H9 (cell line): ENCODE measurements at regions not wholly inside any gene's neighbourhood (a gene's known extent, or its start where the extent isn't known, plus 50 kb on each side); places are given as distances from the start of the nearest gene placed in this dataset.

Source experiments
- DNase-seq: peaks from one replicate; pipeline ENCODE4 v3.0.0-alpha.2; 2017
- H2AFZ ChIP-seq: one replicate; pipeline ENCODE4 v1.6.1; 2013; ENCODE audit warnings: mild to moderate bottlenecking, low read length, control low read depth, moderate library complexity
- H2AK5ac ChIP-seq: 2 replicates; pipeline ENCODE4 v1.6.1; 2013; ENCODE audit warnings: low read length, control low read depth, mixed read lengths; ENCODE audit not compliant: insufficient read length
- H2BK120ac ChIP-seq: one replicate; pipeline ENCODE4 v1.6.1; 2013; ENCODE audit warnings: low read depth, mild to moderate bottlenecking, low read length, control low read depth, inconsistent platforms; ENCODE audit not compliant: poor library complexity, severe bottlenecking
- H2BK12ac ChIP-seq: 2 replicates; pipeline ENCODE4 v1.6.1; 2013; ENCODE audit warnings: low read length, control low read depth, mixed read lengths, low read depth; ENCODE audit not compliant: insufficient read length
- H2BK15ac ChIP-seq: 2 replicates; pipeline ENCODE4 v1.6.1; 2013; ENCODE audit warnings: low read depth, low read length, control low read depth
- H2BK20ac ChIP-seq: one replicate; pipeline ENCODE4 v1.6.1; 2013; ENCODE audit warnings: low read depth, mild to moderate bottlenecking, low read length, control low read depth, inconsistent platforms; ENCODE audit not compliant: poor library complexity, severe bottlenecking
- H2BK5ac ChIP-seq: 2 replicates; pipeline ENCODE4 v1.6.1; 2013; ENCODE audit warnings: low read length, control low read depth, mixed read lengths; ENCODE audit not compliant: insufficient read length
- H3K14ac ChIP-seq: 2 replicates; pipeline ENCODE4 v1.6.1; 2013; ENCODE audit warnings: low read length, control low read depth; ENCODE audit not compliant: insufficient read depth
- H3K18ac ChIP-seq: 2 replicates; pipeline ENCODE4 v1.6.1; 2013; ENCODE audit warnings: low read depth, mild to moderate bottlenecking, mixed read lengths, low read length, control low read depth; ENCODE audit not compliant: insufficient read length
- H3K23ac ChIP-seq: 2 replicates; pipeline ENCODE4 v1.6.1; 2013; ENCODE audit warnings: low read length, control low read depth, mixed read lengths, low read depth; ENCODE audit not compliant: insufficient read length
- H3K23me2 ChIP-seq: 2 replicates; pipeline ENCODE4 v1.6.1; 2013; ENCODE audit warnings: low read depth, mild to moderate bottlenecking, mixed read lengths, low read length, control low read depth; ENCODE audit not compliant: insufficient read length, poor library complexity, severe bottlenecking
- H3K27ac ChIP-seq: 2 replicates; pipeline ENCODE4 v1.5.1; 2013; ENCODE audit warnings: low read length, control low read depth, mixed read lengths, low read depth; ENCODE audit not compliant: insufficient read length
- H3K27me3 ChIP-seq: 2 replicates; pipeline ENCODE4 v1.6.1; 2013; ENCODE audit warnings: low read length, control low read depth, inconsistent platforms; ENCODE audit not compliant: insufficient read depth
- H3K4ac ChIP-seq: 2 replicates; pipeline ENCODE4 v1.6.1; 2013; ENCODE audit warnings: low read depth, mild to moderate bottlenecking, control low read depth, inconsistent platforms, low read length, moderate library complexity
- H3K4me1 ChIP-seq: 2 replicates; pipeline ENCODE4 v1.6.1; 2013; ENCODE audit warnings: low read length, control low read depth, inconsistent platforms; ENCODE audit not compliant: insufficient read depth
- H3K4me2 ChIP-seq: 2 replicates; pipeline ENCODE4 v1.6.1; 2013; ENCODE audit warnings: low read length, control low read depth, mixed read lengths; ENCODE audit not compliant: insufficient read length, insufficient read depth
- H3K56ac ChIP-seq: 2 replicates; pipeline ENCODE4 v1.6.1; 2013; ENCODE audit warnings: low read depth, mild to moderate bottlenecking, mixed read lengths, low read length, control low read depth; ENCODE audit not compliant: insufficient read length
- H3K79me1 ChIP-seq: 2 replicates; pipeline ENCODE4 v1.6.1; 2013; ENCODE audit warnings: low read depth, mild to moderate bottlenecking, moderate library complexity, low read length, control low read depth, inconsistent platforms; ENCODE audit not compliant: insufficient read depth, poor library complexity, severe bottlenecking
- H3K79me2 ChIP-seq: 2 replicates; pipeline ENCODE4 v1.6.1; 2013; ENCODE audit warnings: low read length, control low read depth, inconsistent platforms; ENCODE audit not compliant: insufficient read depth
- H3K9ac ChIP-seq: 2 replicates; pipeline ENCODE4 v1.6.1; 2013; ENCODE audit warnings: low read length, control low read depth, mixed read lengths; ENCODE audit not compliant: insufficient read length; ENCODE audit errors: extremely low read depth
- H3K9me3 ChIP-seq: one replicate; pipeline ENCODE4 v1.6.1; 2013; ENCODE audit warnings: low read depth, low read length, inconsistent platforms; ENCODE audit not compliant: control insufficient read depth
- H3T11ph ChIP-seq: one replicate; pipeline ENCODE4 v1.6.1; 2013; ENCODE audit warnings: mild to moderate bottlenecking, low read length, control low read depth, inconsistent platforms
- H4K20me1 ChIP-seq: one replicate; pipeline ENCODE4 v1.6.1; 2013; ENCODE audit not compliant: control insufficient read depth, insufficient read length, insufficient read depth
- H4K5ac ChIP-seq: 2 replicates; pipeline ENCODE4 v1.6.1; 2013; ENCODE audit warnings: low read depth, mild to moderate bottlenecking, mixed read lengths, low read length, control low read depth; ENCODE audit not compliant: insufficient read length
- H4K8ac ChIP-seq: replicated peaks from 2 replicates; pipeline ENCODE4 v1.6.1; 2013; ENCODE audit warnings: low read length, control low read depth, mixed read lengths, low read depth; ENCODE audit not compliant: insufficient read length
- H4K91ac ChIP-seq: 2 replicates; pipeline ENCODE4 v1.6.1; 2013; ENCODE audit warnings: low read depth, mild to moderate bottlenecking, moderate library complexity, mixed read lengths, low read length, control low read depth; ENCODE audit not compliant: insufficient read length
- H3K27ac Mint-ChIP-seq, 3 experiments: 2 replicates in 2 of 3; 3 replicates in 1 of 3; pipeline ENCODE4 v1.8.0; 2020 to 2021; ENCODE audit warnings: mixed read lengths in 3 of 3, mild to moderate bottlenecking in 1 of 3, moderate library complexity in 1 of 3
- H3K27me3 Mint-ChIP-seq: 2 replicates; pipeline ENCODE4 v1.8.0; 2021; ENCODE audit warnings: low read depth, mild to moderate bottlenecking, moderate library complexity, mixed read lengths
- H3K36me3 Mint-ChIP-seq, 3 experiments: 2 replicates in 2 of 3; 3 replicates in 1 of 3; pipeline ENCODE4 v1.8.0; 2020 to 2021; ENCODE audit warnings: low read depth in 3 of 3, mixed read lengths in 3 of 3; ENCODE audit not compliant: insufficient read depth in 1 of 3
- H3K4me1 Mint-ChIP-seq, 2 experiments: 2 replicates each; pipeline ENCODE4 v1.8.0; 2020; ENCODE audit warnings: mixed read lengths in 2 of 2
- H3K4me3 Mint-ChIP-seq, 2 experiments: 2 replicates in 1 of 2; 3 replicates in 1 of 2; pipeline ENCODE4 v1.8.0; 2020 to 2021; ENCODE audit warnings: mild to moderate bottlenecking in 2 of 2, mixed read lengths in 2 of 2, moderate library complexity in 1 of 2
- H3K9me3 Mint-ChIP-seq, 2 experiments: 2 replicates in 1 of 2; 3 replicates in 1 of 2; pipeline ENCODE4 v1.8.0; 2020; ENCODE audit warnings: mild to moderate bottlenecking in 2 of 2, mixed read lengths in 2 of 2, moderate library complexity in 1 of 2
- CTCF ChIP-seq: fragments of 200-600 bp; sonication (generic); conservative IDR thresholded peaks from 3 replicates; pipeline ENCODE4 v1.8.0; 2021; ENCODE audit warnings: antibody characterized with exemption, mild to moderate bottlenecking
- WGBS: extraction: QIAGEN DNeasy Blood & Tissue Kit; methylation state at CpG from one replicate; pipeline ENCODE4 v1.1.7; 2013; ENCODE audit warnings: missing lambda C conversion rate, low lambda C conversion rate, mixed read lengths; ENCODE audit not compliant: insufficient read length; ENCODE audit errors: extremely low coverage; 5-methylcytosine and 5-hydroxymethylcytosine counted together

GRCh38 chr2:60066096-60066839 is 487.2 kb downstream of the BCL11A start:
- Histone ChIP-seq H2BK120ac (no peak overlapping the region), H3K23me2 (no peaks in the 10 kb centered on the region), H3K9me3 (no peaks in the 10 kb centered on the region), H3K4me2 (no peak overlapping the region), H2BK5ac (no peak overlapping the region), H3K4ac (no peak overlapping the region), H2AFZ (no peak overlapping the region), H4K91ac (no peak overlapping the region), H3K56ac (no peak overlapping the region), H2AK5ac (no peak overlapping the region), H3K4me1 (no peaks in the 10 kb centered on the region), H4K20me1 (no peaks in the 10 kb centered on the region), H3K18ac (no peak overlapping the region), H4K8ac (no peak overlapping the region), H3T11ph (no peak overlapping the region), H3K27me3 (no peaks in the 10 kb centered on the region), H3K79me2 (no peaks in the 10 kb centered on the region), H3K79me1 (no peaks in the 10 kb centered on the region), H2BK15ac (no peak overlapping the region), H3K9ac (no peak overlapping the region), H3K27ac (no peak overlapping the region), H4K5ac (no peak overlapping the region), H2BK20ac (no peak overlapping the region), H2BK12ac (no peak overlapping the region), H3K23ac (no peak overlapping the region), H3K14ac (no peak overlapping the region)
- Mint-ChIP-seq H3K36me3 (no peaks in the 10 kb centered on the region), H3K27me3 (no peaks in the 10 kb centered on the region; the same call in 1 of the 2 replicates), H3K27ac (no peak overlapping the region), H3K4me1 (peaks cover 14 to 21% of the 10 kb centered on the region in 2 experiments), H3K9me3 (no peaks in the 10 kb centered on the region), H3K4me3 (no peak overlapping the region)
- no peak for DNase-seq
- WGBS, result no CpG with 5 or more reads among the region's 6 CpGs
- TF ChIP-seq CTCF, result no peak
